GM12892 (cell line): ENCODE measurements at regions not wholly inside any gene's neighbourhood (a gene's known extent, or its start where the extent isn't known, plus 50 kb on each side); places are given as distances from the start of the nearest gene placed in this dataset.

Experiments used
- POLR2A ChIP-seq: IDR thresholded peaks from 2 replicates; pipeline ENCODE4 v1.6.1; 2011; ENCODE audit warnings: low read depth, low read length, control low read depth
- POLR2AphosphoS5 ChIP-seq: IDR thresholded peaks from 2 replicates; pipeline ENCODE4 v1.6.1; 2011; ENCODE audit warnings: low read depth, low read length, control low read depth

- TF ChIP-seq POLR2A = no peak
- no peak for TF ChIP-seq POLR2AphosphoS5
These were observed 65.6 kb upstream of the DUSP21 start for GRCh38 chrX:44778254-44778653.
